Activated T-cell treated with anti-CD3 and anti-CD28 coated beads, Interleukin-2, amount 50 U/mL, for 48 hours (primary cell): ENCODE measurements at regions not wholly inside any gene's neighbourhood (a gene's known extent, or its start where the extent isn't known, plus 50 kb on each side); places are given as distances from the start of the nearest gene placed in this dataset.

Source experiments
- DNase-seq, 2 experiments: peaks; one replicate each; pipeline ENCODE4 v3.0.0-alpha.2; 2020

DNA sequence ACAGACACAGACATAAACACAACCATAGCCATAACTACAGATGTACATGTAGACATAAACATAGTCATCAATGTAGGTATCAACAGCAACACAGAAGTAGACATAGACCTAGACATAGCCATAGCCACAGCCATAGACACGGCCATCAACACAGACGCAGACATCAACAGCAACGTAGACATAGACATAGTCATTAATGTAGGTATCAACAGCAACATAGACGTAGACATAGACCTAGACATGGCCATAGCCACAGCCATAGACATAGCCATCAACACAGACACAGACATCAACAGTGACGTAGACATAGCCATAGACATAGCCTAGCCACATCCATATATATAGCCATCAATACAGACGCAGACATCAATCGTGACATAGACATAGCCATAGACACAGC, 258.3 kb upstream of the FOXQ1 start:
- no peak for DNase-seq

DNA sequence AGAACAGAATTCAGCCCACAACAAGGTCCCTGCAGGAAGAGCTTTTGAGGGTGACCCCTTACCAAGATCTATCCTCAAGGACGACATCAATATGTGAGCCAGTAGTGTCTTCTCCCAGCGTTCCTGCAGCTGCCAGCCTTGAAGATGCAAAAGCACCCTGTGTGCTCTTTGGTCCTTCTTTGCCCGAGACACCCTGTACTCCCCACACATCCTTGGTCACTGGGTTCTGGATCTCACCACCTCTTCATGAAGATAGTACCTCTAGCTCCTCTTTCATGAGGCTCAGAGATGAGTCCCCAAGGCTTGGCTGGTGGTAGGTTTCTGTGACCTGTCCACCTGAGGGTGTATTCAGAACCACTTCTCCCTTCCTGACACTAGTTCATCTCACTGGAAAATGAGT, 259.6 kb upstream of the FOXQ1 start:
- DNase-seq, result no peak

DNA sequence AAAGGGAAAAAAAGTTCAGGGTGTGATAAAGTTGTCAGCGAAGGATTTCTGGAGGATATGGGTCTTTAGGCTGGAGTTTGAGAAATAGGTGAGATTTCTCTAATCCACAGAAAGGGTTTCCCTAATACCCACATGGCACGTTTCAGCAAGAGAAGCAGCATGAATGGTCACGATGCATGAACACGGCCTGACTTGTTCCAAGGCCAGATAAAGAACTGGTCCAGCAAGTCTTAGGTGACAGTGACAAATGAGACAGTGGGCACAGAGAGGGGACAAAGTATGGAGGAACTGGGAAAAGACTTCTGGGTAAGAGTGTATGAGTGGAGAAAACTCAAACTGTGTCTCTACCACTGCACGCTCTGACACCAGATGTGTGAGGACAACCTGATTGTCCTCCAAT, 262.0 kb upstream of the FOXQ1 start:
- no peak for DNase-seq

DNA sequence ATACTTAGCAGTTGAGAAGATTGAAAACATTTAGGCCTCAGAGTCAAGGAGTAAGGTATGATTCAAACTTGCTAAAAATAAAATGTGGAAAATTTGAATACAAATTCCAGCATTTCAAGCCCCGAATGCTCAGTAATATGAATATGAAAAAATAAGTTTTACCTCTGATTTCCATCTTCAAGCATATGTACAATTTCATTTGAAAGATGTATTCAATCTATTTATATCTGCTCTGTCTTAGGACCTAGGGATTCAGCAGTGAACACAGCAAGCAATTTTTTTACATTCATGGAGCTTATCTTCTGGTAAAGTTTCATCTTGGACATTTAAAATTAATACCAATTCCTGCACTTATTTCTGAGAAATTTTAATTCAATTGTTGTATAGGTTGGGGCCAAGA, 262.7 kb upstream of the FOXQ1 start:
- no peak for DNase-seq

DNA sequence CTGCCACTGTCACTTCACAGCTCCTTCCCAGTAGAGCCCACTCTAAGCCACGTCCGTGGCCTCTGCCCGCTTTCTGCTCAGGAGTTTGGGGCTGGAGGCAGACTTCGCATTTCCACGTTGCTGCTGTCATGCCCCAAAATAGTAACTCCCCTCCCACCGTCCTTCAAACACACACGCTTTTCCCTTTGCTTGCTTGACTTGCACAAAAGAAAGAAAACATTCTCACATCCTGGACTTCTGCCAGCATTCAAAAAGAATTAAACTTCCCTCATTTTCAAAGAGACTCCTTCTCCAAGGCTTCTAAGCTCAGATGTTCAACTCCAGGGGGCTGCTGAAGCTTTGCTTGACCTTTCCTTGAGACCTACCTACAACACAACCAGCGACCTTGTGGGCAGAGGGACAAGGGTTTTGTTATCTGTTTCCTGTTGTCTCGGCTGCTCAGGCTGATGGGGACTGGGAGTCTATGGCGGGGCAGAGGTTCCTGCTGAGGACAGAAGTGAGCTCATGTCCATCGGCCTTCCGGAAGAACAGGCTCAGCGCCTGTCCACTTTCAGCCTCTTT, 263.8 kb upstream of the FOXQ1 start:
- no peak for DNase-seq

DNA sequence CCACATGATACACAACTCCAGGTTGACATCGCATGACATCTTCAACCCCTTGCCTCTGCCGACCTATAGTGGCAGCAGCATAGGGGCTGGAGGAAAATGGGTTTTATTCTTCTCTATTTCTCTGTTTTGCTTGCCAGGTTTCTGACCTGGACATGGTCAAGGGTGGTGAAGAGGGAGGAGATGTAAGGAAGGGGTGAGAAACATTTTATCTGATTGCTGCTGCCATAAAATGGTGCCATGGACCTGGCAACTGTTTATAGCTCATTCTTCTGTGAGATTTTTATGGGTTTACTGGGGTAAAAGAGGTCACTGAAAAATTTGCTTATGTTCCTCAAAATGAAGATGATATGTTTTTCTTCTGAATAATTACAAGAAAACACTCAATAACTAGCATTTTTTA, 266.7 kb upstream of the FOXQ1 start:
- DNase-seq, result no peak

DNA sequence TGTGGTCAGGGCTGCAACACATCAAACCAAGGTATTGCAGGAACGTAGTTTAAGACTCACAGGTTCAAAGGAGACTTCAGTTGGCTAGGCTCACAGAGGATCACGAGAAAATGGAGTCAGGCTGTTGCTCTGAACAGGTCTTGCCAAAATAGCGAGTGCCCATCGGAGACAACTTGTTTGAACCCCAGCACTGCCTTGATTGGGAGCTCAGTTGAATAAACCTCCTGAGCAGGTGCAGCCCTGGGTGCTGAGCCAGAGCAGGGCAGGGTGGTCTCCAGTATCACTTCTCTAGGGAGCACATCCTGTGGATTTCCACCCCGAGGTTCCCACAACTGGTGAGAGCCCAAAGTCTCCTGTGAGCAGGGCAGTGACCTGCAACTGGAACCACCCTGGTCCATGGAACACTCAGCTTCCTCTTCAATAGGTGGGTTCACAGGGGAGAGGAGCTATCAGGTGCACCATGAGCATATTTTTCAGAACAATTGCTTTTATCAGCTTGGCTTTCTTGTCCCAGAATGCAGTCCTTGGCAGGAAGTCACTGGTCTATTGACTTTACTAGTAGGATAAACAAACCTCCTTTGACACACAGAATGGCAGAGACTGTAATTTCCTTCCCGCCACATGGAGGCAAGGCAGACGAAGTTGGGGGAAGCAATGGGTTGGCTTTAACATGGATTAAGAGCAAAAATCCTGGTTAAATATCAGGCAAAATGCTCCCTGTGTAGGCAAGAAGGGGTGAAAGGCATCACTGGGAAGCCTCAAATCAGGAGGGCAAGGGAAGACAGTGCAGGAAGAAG, 267.7 kb upstream of the FOXQ1 start:
- DNase-seq, result no peak

DNA sequence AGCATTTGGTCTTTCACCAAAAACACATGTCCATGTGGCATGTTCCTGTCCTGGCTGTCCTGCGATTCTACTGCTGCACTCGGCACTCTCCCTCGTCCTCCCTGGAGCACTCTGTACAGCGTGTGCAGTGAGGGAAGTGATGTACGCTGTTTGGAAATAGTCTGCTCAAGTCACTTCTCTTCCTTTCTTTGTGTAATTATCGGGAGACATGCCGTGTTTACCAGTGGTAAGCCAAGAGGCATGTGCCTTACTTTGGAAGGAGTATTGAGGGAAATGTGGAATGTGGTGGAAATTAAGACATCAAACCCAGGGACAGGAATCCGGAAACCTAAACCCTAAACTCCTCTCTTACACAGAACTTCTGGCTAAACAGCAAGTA, 268.5 kb upstream of the FOXQ1 start:
- DNase-seq, result no peak

DNA sequence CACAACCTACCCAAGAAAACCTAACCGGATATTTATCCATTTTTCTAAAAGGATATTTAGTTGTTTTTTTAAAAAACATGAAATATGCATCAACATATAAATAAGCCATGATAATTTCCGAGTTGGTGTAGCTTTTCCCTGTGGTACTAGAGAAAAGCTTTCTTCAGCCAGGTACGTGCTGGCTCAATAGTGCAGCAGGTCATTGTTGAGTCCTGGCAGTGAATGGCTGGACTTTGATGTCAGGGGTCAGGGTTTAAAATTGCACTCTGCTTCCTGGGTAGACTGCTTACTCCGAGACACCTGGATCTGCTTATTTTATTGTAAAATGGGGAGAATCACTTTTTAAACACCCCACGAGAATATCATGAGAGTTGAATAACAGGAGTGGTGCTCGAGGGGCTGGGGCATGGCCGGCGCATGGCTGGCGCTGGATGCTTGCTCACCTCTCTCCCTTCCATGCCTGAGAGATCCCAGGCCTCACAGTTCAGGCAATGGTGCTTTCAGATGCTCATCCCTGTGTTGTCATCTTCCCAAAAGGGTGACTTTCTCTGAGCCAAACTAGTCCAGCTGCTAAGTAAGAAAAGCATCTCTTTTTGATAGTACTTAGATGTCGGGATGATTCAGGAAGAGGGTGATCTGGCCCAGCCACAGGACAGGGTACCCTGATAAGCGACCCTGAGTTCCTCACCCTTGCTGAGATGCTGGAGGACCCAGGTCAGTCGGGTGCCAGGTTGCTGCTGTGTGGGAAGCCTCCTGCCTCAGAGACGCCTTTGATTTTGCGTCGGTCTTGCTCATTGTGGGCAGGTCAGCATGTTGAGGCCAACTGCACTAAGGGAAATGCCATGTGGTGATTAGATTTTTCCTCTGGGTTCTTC, 269.1 kb upstream of the FOXQ1 start:
- no peak for DNase-seq

DNA sequence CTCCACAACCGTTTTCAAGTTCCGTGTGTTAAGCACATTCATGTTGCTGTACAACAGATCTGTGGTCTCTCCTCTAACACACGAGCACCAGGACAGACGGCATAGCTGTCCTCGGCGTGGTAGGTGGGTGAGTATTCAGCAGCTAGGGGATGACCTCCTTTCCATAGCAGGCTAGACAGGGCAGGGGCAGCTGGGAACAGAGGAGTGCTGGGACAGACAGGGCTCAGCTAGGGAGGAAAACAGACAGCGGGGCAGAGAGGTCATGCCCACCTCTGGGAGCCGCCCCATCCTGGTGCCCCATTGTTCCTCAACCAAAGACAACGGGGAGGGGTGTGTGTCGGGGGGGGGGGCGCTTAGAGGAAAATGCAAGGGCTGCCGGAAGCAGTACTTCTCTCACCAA, 271.5 kb upstream of the FOXQ1 start:
- DNase-seq, result no peak

DNA sequence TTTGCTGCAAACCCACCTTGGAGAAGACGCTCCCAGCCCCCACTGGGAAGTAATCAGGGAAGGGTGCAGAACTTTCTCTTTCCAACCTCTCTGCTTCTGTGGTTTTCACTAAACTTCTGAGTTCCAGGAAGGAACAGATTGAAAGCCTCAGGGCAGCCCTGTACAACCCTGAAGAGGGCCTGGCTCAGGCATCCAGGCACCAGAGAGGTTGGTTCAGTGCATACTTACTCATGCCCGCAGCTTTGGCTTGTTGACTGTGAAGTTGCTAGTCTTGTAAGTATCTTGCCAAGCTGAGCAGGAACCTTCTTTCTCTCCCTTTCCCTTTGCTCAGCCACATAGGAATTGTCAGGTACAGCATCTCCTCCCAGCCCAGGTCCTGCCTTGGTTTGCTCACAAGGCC, 272.2 kb upstream of the FOXQ1 start:
- no peak for DNase-seq

DNA sequence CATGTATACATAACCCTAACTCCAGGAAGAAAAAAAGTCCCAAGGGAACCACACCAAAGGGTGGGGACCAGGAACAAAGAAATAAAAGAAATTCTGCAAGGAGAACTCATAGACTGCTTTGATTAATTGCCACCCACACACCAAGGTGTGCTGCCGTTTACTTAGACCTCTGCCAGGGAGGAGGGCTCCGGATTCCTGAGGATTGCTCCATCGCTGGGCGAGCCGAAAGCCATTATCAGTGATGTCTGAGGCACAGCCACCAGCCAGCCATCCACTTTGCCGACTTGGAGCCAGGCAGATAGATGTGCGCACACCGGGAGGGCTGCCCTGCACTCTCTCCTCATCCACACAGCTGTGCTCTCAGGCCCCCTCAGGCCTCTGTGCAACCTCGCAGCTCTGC, 272.7 kb upstream of the FOXQ1 start:
- DNase-seq, result no peak

DNA sequence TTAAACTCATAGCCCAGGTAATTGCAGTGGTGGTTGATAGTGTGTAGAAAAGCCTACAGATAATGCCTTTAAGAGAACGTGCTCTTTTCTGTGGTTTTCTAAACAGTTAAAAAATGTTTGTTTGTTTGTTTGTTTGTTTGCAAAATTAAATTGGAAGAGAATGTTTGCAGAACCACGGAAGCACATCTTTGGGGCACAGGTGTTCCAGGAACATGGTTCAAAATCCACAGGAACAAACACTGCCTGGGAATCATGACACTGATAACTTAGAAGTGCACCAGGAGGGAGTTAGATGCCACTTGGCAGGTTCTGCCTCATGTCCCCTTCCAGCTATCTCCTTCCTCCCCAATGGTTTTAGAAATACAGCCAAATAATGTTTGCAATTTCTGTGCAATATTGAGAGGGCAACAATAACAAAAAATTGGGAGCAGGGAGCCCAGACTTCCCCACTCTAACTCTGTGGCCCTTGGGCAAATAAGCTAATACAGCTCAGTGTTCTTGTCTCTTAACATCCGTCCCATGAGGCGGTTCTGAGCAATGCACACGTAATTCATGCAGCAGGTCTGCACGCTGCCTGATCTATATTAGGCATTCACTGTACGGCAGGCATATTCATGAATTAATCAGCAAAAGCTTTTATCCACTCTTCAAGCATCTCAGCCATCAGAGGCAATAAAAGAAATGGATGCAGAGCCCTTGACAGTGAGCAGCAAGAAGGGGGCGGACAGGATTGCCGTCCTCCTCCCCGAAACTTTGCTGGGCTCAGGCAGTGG, 274.3 kb upstream of the FOXQ1 start:
- no peak for DNase-seq

DNA sequence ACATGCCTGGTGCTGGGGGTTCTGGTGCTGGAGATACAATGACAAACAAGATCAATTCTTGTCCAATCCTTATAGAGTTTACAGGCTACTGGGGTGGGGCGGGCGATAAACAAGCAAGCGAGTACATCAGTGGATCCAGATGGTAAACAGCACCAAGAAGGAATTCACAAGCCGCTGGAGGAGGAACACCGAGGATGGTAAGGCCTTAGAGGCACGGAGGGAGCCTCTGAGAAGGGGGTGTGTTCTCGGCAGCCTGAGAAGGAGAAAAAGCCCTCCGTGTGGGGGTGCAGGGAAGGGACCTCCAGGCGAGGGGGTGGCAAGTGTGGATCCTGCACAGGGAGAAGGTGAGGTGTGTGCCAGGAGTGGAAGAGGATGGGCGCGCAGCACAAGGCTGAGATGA, 276.5 kb upstream of the FOXQ1 start:
- DNase-seq, result no peak

DNA sequence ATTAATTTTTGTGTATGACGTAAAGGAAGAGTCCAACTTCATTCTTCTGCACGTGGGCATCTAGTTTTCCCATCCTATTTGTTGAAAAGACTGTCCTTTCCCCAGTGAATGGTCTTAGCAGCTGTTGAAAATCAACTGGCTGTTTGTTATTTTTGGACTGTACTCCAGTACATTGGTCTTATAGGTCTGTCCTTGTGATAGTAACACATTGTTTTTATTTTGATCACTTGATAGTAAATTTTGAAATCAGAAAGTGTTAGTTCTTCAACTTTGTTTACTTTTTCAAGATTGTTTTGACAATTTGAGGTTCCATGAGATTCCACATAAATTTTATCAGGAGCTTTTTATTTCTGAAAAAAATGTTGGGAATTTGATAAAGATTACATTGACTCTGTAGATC, 280.2 kb upstream of the FOXQ1 start:
- no peak for DNase-seq

DNA sequence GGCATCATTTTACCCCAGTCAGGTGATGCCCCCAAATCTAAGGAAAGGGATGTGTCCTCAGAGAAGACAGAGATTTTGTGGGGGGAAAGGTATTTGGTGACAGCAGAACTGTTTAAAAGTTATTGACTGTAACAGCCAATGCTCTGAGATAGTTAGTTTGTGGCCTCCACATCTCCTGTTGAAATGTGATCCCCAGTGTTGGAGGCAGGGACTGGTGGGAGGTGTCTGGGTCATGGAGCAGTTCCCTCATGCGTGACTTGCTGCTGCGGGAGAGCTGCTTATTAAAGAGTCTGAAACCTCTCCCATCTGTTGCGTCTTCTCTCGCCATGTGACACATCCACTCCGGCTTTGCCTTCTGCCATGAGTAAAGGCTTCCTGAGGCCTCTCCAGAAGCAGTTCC, 282.8 kb upstream of the FOXQ1 start:
- DNase-seq, result no peak

DNA sequence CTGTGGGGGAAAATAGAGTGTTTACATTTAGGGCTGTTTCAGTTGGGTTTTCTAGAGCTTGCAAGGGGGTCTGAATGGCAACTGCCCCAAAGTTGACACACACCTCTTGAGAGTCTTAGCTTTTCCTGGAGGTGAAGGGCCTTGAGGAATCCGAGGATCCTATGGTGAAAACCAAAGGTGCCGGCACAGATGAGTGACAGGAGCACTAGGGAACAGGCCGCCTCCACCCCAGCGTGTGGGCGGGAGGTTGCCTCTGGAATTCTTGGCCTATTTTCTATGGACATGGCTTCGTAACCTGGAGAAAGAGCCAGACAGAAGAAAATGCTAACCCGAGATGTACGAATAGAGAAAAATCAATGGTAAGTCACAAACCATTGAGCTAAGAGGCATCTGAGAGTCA, 283.2 kb upstream of the FOXQ1 start:
- DNase-seq, result no peak

DNA sequence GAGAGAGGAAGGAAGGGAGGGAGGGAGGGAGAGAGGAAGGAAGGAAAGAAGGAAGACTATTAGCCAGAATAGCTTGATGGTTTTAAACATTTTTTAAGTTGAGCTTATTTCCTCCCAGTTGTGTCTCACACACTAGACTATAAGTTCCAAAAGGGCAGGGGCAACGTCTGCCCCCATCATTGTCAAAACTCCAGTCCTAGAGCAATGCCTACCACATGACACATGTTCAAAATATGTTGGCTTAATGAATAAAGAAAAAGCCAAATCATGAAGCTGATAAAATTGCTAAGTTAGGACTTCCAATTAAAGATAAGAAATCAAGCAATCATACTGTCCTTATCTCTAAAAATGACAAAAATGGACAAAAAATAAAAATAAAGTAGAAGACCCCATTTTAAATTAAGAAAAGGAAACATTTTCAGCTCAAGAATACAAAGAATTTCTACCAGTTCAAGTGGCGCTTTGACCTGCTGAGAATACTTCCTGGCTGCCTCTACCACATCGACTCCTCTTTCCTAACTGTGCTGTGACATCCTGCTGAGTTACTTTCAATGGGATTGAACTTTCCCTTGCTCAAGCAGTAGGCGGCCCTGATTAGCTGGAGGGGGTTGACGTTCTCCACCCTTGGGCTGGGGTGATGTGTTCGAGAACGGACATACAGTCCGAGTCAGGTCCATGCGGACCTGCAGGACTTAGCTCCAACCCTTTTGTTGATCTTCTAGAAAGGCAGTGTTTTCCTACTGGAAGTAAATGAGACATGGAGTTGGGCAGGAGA, 283.9 kb upstream of the FOXQ1 start:
- DNase-seq, result no peak

DNA sequence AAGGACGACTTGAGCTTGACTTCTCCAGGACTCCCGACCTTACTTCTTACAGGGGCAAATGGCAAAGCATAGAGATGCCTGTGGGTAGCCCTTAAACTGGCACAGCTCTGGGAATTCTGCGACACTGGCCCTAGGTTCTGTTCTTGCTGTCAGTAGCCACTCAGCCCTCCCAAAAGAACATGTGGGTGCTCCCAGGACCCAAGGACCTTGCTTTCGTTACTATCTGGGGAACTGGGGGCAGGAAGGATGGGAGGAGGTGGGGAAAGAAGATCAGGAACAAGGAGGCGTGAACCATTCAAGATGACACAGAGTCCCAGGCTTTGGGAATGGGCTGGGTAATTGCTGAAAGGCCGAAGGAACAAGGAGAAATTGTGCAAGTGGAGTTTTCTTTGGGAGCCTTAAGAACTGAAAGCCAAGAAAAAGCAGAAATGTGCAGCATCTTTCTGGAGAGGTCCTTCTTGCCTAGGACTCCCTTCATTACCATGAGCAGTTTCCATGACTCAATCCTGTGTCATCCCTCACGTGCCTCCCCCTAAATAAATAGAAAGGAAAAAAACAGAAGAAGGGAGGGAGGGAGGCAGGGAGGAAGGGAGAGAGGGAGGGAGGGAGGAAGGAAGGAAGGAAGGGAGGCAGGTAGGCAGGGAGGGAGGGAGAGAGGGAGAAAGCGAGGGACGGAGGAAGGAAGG, 284.6 kb upstream of the FOXQ1 start:
- DNase-seq, result no peak

DNA sequence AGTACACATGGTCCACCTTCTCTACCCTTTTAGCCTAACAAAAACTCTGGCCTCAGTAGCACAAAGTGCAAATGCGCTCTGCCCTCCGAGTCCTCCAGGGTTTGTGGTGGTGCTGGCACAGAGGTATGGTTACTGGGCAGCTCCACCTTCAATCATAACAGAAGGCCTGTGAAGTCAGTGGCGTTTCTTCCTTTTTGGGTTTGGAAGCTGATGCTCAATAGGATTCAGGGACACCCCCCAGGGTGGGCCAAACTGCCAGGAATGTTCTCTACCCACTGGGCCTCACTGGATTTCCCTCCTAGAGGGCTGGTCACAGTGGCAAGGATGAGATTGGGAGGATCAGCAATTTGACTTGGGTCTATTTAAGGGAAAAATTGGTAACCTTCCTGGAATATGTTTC, 286.1 kb upstream of the FOXQ1 start:
- no peak for DNase-seq

DNA sequence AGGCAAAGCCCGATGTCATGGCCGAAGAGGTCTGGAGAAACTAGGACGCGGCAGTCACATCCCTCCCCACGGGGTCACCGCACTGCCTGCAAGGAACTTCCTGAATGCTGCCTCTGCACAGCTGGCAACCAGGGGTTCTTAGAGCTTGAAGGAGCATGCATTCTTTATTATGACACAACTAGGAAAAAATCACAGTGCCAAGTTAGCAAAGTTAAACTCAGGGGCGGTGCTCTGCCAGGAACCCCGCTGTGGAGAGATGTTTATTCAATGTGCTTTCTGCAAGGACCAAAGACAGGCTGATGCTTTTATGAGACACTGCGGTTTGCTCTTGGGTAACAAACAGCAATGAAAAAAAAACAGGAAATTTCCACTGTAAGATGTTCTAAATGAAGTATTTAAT, 287.3 kb upstream of the FOXQ1 start:
- no peak for DNase-seq

DNA sequence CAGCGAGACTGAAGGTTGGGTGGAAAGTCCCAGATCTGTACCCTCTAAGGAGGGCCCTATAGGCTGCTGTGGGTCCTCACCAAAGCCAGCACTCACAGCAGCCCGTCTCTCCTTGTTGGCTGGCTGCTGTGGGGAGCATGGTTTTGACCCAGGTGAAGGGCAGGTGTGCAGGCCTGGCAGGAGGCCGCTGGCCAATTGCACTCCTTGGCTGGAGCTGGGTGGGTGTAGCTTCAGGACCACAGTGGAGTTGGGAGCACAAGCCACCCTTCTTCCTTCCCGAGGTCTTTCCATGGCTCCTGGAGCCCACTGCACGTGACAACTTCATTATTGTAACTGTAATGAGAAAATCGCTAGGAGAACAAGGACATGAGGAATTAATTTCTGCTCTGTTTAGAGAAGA, 287.7 kb upstream of the FOXQ1 start:
- DNase-seq, result no peak
